LHCN-M2 (cell line): ENCODE measurements at regions not wholly inside any gene's neighbourhood (a gene's known extent, or its start where the extent isn't known, plus 50 kb on each side); places are given as distances from the start of the nearest gene placed in this dataset.
"Not testable (repeated sequence)": the region's sequence is repeated elsewhere in the genome, so short reads cannot be mapped to it uniquely, and the experiment has no call there.

Experiments used
- DNase-seq: peaks from one replicate; pipeline ENCODE4 v3.0.0-alpha.2; 2012; ENCODE audit warnings: low read depth

DNA sequence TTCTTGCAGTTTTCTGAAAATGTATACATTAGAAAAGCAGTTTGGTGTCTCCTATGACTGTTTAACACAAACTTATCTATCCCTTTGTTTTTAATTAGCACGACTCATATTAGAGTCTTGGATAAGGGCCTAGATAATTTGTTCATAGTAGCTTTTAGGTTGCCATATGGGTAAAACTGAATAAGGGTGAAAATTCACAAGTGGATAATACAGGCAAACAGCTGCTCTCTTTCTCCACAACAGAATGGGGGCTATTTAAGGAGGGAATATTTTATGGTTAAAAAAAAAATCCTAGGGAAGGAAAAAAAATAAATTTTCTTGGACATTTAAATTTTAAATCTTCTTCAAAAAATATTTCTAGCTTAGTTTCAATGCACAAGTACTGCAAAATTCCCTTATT is 1416.1 kb downstream of the GATA3 start:
- no peak for DNase-seq

DNA sequence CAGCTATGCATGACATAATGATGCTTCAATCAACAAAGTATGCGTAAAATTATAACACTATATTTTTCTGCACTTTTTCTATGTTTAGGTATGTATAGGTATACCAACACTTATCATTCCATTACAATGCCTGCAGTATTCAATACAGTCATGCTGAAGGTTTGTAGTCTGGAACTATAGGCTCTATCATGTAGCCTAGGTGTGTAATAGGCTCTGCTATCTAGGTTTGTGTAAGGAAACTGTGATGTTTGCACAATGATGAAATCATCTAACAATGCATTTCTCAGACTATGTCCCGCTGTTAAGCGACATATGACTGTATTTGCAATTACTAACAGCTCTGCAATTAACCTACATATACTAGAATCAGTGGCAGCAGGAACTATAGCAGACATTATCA is 1447.5 kb downstream of the GATA3 start:
- no peak for DNase-seq

DNA sequence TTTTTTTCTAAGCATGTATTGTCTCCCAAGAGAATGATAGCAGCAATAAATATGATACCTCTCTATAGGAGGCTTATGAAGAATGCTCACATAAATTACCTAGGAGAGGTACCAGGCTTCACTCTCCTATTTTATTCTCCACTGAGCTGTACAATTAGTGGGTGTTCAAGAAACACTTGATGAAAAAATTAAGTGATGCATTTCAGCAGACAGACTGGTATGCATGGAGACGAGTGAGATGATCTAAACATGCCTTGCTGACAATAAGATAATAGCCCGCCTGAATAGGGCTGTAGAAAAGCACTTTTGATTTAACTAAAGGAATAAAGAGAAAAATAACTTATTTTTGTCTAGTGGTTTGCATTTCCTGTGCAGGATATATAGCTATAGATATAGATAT is 1449.7 kb downstream of the GATA3 start:
- no peak for DNase-seq

DNA sequence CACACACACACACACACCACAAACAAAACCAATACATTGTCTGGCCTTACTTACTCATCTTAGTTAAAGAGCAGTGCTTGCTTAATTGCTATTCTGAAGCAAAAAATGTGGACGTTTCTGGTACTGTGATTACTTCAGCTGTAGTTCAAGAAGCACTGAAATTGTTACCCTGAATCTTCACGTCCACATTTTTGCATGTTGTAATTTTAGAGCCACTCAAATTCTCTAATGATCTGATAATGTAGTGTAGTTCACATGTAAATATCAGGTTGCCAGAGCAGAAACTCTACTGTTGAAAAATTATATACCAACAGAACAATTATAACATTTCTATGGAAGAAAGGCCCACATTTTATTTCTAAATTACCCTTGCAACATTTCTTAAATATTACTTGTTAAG is 1451.1 kb downstream of the GATA3 start:
- DNase-seq, result no peak

DNA sequence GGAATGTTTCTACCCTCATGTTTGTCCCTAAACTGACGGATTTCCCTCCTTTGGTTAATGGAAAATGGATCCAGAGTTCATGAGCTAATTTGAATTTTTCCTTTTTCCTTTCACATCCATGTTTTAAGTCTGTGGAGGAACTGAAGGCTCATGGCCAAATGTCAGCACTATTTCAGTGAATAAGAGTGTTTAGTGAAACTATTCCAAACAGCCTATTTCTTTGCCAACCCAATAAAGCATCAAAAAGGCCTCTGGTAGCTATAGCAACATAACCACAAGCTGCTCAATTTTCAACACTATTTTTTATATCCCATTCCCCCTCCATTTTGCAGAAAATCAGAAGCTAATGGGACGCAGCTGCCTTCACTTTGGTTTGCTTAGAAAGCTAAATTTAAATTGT is 1454.1 kb downstream of the GATA3 start:
- no peak for DNase-seq

DNA sequence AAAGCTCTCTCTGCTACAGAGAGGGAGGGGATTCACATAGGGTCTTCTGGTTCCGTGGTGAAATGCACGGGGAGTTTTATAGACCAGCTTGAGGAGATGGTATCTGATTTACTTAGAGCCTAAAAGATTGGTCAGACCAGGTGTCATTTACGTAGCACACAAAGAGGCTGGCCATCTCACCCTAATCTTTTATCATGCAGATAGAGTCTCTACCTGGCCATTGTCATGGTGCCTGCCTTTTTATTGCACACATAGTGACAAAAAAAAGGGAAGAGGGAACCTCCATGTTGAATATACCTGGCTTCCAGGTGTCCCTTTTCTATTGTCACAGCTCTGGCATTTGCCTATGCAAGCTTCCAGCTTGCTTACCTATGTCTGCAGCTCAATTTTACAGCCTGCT is 1456.1 kb downstream of the GATA3 start:
- DNase-seq, result no peak

DNA sequence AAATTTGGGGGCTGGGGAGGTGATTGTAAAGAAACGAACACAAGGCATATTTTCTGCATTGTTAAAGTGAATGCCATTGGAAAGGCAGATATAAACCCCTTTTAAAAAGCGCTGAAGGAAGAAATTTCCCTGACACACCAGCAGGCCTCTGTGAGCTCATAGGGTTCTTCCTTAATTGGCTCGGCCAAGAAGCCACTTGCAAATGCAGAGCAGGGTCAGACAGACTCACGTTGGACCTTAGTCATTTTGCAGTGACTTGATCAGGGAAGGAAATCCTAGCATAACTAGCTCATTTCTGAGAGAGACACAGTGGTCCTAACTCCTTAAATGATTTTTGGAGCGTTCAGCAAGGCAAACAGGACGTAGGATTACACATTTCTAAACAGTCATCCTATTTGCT is 1461.4 kb downstream of the GATA3 start:
- DNase-seq, result no peak

DNA sequence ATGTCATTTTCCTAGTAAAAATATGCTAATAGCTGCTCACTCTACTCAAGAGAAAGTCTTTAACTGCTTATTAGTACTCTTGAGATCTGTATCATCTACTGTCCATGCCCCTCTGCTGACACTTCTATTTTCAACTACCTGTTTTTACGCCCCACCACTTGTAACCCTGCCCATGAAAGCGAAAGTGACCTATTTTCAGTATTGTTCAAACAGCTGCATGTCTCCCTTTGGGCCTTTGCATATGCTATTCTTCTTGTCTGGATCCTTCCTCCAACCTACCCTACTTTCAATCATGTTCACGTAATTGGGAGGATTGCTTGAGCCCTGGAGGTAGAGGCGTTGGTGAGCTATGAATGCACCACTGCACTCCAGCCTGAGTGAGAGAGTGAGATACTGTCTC is 1481.3 kb downstream of the GATA3 start:
- no peak for DNase-seq

DNA sequence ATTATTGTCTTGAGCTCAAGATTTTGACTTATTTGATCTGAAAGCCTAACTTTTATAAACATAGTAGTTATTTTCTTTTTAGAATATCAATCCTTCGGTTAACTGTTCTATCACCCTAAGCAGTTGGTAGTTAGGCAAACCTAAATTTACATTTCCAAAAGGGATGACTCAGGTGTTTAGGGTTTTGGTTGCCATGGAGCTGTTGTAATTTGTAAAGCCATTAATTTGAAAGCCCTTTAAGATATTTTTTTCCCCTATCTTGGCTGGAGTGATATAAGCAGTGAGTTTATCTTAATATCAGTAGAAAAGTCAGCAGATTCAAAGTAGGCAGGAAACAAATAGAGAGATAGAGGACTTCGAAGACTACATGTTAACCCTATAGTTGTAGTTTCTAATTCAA is 1472.6 kb upstream of the CELF2 start:
- DNase-seq, result peak; percentile 9

DNA sequence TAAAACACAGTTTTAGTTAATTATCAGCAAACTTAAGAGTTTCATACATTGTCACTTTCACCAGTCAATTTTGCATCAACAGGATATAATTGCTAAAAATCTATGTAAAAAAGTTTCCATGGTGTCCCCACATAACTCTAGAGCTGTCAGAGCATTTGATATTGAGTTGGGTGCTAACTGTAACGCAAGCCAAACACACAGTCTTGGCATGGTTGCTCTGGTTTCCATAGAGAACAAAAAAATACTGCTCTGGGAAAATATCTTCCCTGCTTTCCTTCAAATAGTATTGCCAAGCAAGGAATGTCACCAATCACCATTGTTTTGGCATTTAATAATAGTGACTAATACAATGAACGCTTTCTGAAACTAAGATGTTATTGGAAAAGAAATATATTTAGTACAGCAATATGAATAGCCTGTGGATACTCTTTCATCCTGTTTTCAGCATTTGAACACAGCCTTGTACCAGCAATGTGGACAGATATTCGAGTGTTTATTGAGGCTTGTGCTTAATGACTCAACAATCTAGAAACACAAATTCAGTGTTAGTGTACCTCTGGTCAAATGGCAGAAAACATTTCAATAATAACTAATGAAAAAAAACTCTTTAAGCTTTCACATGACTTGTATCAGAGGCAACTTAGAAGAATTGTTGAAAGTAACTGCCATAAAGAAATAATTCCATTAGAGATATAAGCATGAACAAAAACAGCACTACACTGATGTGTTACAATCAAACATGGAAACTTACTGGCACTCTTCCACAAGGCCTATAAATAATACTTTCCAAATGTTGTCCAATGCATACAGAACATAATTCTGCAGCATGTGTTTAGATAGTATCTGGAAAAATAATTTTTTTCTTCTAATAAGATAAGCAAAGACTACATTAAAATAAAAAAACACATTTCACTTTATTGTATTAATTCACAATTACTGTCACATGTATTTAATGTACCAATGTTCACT is 1469.5 kb upstream of the CELF2 start:
- no peak for DNase-seq

DNA sequence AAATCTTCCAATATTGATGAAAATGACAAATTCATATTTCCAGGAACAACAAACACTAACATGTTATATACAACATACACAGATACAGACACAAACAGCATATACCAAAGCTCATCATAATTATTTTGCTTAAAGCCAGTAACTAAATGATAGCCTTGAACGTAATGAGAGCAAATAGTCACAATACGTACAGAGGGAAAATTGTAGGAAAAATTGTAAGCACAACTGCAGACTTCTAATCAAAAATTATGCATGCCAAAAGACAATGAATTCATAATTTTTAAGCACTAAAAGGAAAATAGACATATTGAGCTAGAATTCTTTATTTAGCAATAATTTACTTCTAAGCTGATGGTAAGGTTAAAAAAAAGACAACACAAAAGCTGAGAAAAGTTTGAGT is 1466.9 kb upstream of the CELF2 start:
- DNase-seq, result no peak

DNA sequence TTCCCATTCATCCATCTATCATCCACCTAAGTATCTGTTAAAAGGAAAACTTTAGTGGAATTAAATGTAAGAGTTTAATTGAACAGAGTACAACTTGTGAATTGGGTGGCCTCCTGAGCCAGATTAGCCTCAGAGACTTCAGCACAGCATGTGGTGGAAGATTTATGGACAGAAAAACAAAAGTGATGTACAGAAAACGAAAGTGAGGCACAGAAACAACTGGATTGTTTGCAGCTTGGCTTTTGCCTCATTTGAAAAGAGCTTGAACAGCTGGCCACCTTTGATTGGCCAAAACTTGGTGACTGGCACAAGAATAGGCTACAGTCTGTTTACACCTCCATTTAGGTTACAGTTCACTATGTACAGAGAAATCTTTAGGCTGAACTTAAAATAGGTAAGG is 1463.4 kb upstream of the CELF2 start:
- DNase-seq, result peak; percentile 7

DNA sequence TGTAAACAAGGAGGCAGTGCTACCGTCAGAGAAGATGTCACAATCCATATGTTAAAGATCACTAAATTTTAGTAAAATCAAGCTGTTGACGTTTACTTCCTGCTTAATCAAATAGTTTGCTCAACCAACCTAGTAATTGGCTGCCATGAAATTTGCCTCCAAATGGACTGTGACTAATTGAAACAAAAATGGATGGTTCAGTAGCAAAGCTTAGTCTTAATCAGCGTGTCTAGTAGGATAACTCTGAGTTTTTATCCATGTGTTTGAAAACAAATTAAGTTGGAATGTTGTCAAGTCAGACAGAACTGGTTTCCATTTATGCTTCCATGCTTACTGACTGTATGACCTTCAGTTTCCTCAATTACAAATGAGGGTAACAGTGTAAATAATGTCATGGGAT is 1456.7 kb upstream of the CELF2 start:
- DNase-seq, result no peak

DNA sequence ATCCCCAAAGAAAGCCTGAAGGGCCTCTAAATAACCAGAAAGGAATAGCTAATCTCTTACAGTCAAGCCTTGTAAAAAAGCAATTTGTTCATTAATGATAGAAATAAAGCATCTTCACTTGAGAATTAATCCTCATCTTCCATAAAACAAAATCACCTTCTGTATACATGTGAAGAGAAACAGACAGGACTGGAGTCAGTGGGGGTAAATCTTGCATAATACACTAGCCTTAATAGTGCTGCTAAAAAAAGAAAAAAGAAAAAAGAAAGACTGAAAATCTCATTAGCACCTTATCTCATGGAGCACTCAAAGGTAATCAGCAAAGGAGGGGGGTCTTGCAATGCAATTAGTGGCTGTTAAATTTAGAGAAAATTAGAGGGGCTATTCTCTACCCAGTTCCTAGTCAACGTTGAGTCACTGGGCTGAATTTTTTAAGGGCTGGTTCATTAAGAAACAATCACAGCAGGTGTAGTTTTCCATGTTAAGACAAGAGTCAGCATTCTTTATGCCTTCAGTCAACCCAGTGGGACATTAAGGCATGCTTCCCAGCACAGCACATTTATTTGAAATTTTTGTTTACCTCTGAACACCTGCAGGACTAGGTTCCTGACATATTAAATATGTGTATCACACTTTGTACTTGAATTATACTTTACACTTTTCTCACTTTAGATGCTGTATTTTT is 1455.7 kb upstream of the CELF2 start:
- DNase-seq, result no peak

DNA sequence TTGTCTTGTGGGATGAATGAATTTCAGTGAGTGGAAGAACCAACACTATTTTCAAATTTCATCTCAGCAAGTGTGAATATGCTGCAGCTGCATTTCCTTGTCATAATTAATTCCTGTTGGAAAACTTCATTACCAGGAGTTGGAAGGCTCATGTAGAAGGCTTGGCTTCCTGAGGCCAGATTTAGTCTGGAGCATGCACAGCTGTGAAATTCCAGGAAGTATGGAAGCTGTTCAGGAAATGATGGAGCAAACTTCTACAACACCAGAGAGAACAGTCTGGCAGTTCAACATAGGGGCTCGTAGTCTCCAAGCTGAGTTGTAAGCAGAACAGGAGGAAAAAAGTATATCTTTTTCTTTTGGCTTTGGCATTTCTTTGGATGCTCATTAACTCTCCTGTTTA is 1439.9 kb upstream of the CELF2 start:
- no peak for DNase-seq

DNA sequence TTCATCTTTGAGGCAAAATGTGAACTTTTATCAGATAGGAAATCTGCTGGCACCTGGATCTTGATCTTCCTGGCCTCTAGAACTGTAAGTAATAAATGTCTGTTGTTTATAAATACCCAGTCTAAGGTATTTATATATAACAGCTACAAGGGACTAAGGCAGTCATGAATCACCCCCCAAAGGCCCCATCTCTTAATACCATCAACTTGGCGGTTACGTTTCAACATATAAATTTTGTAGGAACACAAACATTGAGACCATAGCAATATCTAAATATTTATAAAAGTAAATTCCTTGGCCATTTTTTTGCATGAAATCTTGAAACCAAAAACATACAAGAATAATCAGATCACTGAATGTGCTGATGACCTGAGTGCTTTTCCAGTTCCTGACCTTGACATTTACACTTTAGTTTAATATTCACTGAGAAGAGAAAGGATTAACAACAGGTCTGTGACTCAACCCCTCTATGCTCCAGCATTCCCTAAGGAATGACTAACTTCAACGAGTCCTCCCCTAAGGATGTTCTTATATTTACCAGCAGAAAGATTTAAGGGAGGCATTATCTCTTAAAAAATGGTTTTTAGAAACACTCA is 1438.5 kb upstream of the CELF2 start:
- DNase-seq, result peak; percentile 75

DNA sequence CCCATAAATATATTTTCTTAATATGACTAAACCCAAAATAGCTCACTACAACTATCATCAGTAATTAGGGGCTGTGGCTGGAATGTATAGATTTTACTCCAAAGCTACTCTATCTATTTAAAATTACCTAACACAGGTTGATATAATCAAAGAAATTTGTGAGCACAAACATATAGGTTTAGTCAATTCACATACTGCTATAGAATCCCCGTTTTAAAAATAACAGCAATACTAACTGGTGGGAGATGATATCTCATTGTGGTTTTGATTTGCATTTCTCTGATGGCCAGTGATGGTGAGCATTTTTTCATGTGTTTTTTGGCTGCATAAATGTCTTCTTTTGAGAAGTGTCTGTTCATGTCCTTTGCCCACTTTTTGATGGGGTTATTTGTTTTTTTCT is 1434.9 kb upstream of the CELF2 start:
- DNase-seq, result not testable (repeated sequence)

DNA sequence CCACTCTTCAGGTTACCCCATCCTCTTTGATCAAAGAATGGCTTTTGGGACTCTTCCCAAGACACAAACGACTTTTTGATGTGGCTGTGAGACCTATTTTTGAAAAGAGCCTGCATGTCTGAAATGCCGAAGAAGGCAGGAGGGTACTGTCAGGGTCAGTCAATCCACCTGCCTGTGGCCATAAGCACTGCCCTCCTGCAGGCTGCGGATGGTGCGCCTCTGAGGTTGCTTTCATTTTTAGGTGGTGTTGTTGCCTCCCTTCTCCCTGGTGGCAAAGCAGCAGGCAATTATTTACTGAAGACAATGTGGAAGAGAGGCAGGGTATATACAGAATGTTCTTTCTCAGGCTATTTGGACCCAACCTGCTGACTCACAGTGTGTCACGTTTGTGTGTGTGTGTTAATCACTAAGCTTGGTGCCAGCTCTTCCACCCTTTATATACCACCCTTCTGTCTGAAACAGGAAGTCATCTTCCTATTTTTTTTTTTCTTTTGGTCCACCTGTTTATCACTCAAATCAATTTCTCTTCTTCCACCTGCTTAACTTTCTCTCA is 1421.2 kb upstream of the CELF2 start:
- DNase-seq, result peak; percentile 97

DNA sequence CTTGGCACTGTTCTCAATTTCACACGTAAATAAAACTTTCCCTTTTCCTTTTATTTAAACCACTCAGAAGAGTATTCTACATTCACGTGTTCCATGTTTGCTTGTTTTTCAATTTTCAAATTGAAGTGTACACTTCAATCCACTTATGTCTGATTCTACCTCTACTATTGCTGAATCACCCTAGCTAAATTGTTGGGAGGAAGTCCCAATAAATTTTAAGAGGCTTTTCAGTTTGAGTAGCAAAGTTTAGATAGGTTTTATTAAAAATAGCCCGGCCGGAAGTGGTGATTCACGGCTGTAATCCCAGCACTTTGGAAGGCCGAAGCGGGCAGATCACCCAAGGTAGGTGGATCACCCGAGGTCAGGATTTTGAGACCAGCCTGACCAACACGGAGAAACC is 1414.7 kb upstream of the CELF2 start:
- no peak for DNase-seq

DNA sequence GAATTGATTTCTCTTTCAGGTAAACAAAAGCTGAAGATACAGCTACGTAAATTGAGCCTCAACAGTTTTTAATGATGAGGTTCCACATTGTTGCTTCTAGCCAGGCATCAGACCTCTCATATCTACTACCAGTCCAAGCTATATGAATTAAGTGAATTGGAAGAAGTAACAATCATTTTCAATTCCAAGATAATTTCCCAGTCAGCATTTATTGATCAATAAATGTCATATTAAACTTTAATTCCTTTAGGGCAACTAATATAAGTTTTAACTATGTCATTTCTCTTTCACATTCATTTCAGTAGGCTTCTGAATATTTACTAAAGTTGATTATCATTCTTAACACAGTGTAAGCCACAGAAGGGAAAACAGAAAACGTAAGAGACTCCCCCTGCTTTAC is 1413.7 kb upstream of the CELF2 start:
- DNase-seq, result no peak

DNA sequence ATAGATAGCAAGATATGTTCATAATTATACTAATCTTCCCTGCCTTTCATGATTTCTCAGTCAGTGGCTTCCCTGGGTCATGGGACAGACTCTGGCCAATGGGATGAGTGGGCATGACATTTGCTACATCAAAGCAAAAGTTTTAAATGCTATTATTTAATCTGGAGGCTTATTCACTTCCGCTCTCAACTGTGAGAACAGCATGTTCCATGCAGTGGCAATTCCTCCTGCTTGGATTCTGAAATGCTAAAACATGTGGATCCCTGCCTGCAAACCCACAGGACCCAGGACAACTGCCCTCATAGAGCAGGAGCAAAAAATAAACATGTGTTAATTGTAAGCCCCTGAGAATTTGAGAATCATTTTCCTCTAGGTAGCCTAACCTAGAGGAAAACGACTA is 1412.4 kb upstream of the CELF2 start:
- DNase-seq, result peak; percentile 80

DNA sequence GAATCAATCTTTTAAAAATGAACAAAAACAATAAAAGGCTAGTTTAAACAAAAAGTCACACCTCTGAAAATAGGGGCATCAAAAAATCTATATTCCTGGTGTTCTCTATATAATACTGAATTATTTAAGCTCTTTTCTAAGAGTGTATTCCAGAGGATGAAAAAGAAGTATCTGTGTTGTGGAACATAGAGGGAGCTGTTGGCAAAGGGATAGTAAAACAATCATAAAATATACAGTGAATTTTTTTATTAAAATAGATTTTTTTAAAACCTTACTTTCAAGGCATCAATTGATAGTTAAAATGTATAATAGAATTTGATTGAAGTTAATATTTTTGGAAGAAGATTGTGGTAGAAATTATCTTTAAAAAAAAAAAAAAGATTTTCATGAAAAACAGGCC is 1409.1 kb upstream of the CELF2 start:
- peak; percentile 29 for DNase-seq
